ENCODE measurements at regions not wholly inside any gene's neighbourhood (a gene's known extent, or its start where the extent isn't known, plus 50 kb on each side); places are given as distances from the start of the nearest gene placed in this dataset.

- Histone ChIP-seq H3K36me3 (ENCODE audit: insufficient read depth, low read length) (no peaks in the 10 kb centered on the region), H3K4me3 (no peak overlapping the region), H3K27ac (no peak overlapping the region), H3K9me3 (ENCODE audit: low read depth, low read length) (no peaks in the 10 kb centered on the region), H3K9ac (ENCODE audit: insufficient read length) (no peak overlapping the region)
- TF ChIP-seq EZH2 (IDR thresholded peaks at IDR 0.05) (no peak), FOXP2 (optimal IDR thresholded peaks at IDR 0.05; ENCODE audit: control extremely low read depth, extremely low read length, insufficient read depth) (no peak), POLR2AphosphoS5 (IDR thresholded peaks at IDR 0.05; ENCODE audit: borderline replicate concordance, low read depth, low read length) (no peak)
- DNase-seq (ENCODE audit: low read depth, low spot score): no peak
Measured at GRCh38 chr1:177479600-177479999, 308.8 kb downstream of the BRINP2 start.

- Histone ChIP-seq H3K9ac (ENCODE audit: insufficient read length) (no peak overlapping the region), H3K27ac (no peak overlapping the region), H3K36me3 (ENCODE audit: insufficient read depth, low read length) (no peaks in the 10 kb centered on the region), H3K4me3 (no peak overlapping the region), H3K9me3 (ENCODE audit: low read depth, low read length) (no peaks in the 10 kb centered on the region)
- no peak for TF ChIP-seq POLR2AphosphoS5 (IDR thresholded peaks at IDR 0.05; ENCODE audit: borderline replicate concordance, low read depth, low read length)
- no peak for TF ChIP-seq EZH2 (IDR thresholded peaks at IDR 0.05)
- no peak for TF ChIP-seq FOXP2 (optimal IDR thresholded peaks at IDR 0.05; ENCODE audit: control extremely low read depth, extremely low read length, insufficient read depth)
- no peak for DNase-seq (ENCODE audit: low read depth, low spot score)
Measured at GRCh38 chr1:177476676-177477075, 305.9 kb downstream of the BRINP2 start.

GRCh38 chr1:177472567-177472966, 301.8 kb downstream of the BRINP2 start:
- H3K4me3 ChIP-seq: no peak overlapping the region
- no peak overlapping the region for H3K9ac ChIP-seq (ENCODE audit: insufficient read length)
- no peak for DNase-seq (ENCODE audit: low read depth, low spot score)
- no peaks in the 10 kb centered on the region for H3K9me3 ChIP-seq (ENCODE audit: low read depth, low read length)
- TF ChIP-seq POLR2AphosphoS5 (IDR thresholded peaks at IDR 0.05; ENCODE audit: borderline replicate concordance, low read depth, low read length) (no peak), FOXP2 (optimal IDR thresholded peaks at IDR 0.05; ENCODE audit: control extremely low read depth, extremely low read length, insufficient read depth) (no peak), EZH2 (IDR thresholded peaks at IDR 0.05) (no peak)
- H3K27ac ChIP-seq: no peak overlapping the region
- H3K36me3 ChIP-seq (ENCODE audit: insufficient read depth, low read length): no peaks in the 10 kb centered on the region

DNA sequence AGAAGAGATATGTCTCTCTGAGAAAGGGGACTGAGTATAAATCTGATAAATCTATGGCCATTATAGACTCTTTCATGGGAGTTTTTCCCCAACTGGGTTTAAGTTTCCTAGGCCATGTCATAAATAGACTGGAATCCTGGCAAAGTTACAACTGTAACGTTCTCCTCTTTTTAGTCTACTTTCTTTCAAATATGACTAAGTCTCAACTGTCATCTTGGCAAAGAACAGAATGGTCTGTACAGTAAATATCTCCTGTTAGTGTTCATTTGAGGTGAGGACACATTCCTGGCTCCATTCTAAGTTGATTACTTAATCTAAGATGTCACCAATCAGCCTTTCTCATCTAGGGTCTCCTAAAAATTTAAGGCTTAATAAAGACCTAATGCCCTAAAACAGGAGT, 300.5 kb downstream of the BRINP2 start:
- TF ChIP-seq EZH2 (IDR thresholded peaks at IDR 0.05): no peak
- no peak for TF ChIP-seq POLR2AphosphoS5 (IDR thresholded peaks at IDR 0.05; ENCODE audit: borderline replicate concordance, low read depth, low read length)
- no peak for TF ChIP-seq FOXP2 (optimal IDR thresholded peaks at IDR 0.05; ENCODE audit: control extremely low read depth, extremely low read length, insufficient read depth)
- Histone ChIP-seq H3K36me3 (ENCODE audit: insufficient read depth, low read length) (no peaks in the 10 kb centered on the region), H3K4me3 (no peak overlapping the region), H3K9me3 (ENCODE audit: low read depth, low read length) (no peaks in the 10 kb centered on the region), H3K27ac (no peak overlapping the region), H3K9ac (ENCODE audit: insufficient read length) (no peak overlapping the region)
- DNase-seq (ENCODE audit: low read depth, low spot score): no peak

- Histone ChIP-seq H3K36me3 (ENCODE audit: insufficient read depth, low read length) (no peaks in the 10 kb centered on the region), H3K4me3 (no peak overlapping the region), H3K9me3 (ENCODE audit: low read depth, low read length) (no peaks in the 10 kb centered on the region), H3K27ac (no peak overlapping the region), H3K9ac (ENCODE audit: insufficient read length) (no peak overlapping the region)
- no peak for DNase-seq (ENCODE audit: low read depth, low spot score)
- TF ChIP-seq FOXP2 (optimal IDR thresholded peaks at IDR 0.05; ENCODE audit: control extremely low read depth, extremely low read length, insufficient read depth): no peak
- TF ChIP-seq POLR2AphosphoS5 (IDR thresholded peaks at IDR 0.05; ENCODE audit: borderline replicate concordance, low read depth, low read length): no peak
- TF ChIP-seq EZH2 (IDR thresholded peaks at IDR 0.05): no peak
Measured at GRCh38 chr1:177469519-177469918, 298.8 kb downstream of the BRINP2 start.

DNA sequence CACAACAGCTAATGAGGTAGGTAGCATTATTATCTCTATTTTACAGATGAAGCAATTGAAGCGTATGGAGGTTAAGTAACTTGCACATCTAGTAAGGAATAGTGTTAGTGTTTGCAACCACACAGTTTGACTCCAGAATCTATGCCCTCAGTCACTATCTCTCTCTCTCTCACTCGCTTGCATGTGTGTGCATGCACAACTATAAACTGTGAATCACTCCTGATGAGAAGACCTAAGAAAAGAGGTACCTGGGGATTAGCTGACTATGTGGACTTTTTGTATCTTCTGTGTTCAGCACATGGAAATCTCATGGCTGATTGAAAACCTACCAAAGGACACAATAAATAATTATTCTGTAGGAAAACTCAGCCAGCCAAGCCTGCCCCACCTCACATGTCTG, 295.5 kb downstream of the BRINP2 start:
- no peak for TF ChIP-seq POLR2AphosphoS5 (IDR thresholded peaks at IDR 0.05; ENCODE audit: borderline replicate concordance, low read depth, low read length)
- TF ChIP-seq FOXP2 (optimal IDR thresholded peaks at IDR 0.05; ENCODE audit: control extremely low read depth, extremely low read length, insufficient read depth): no peak
- no peak for TF ChIP-seq EZH2 (IDR thresholded peaks at IDR 0.05)
- Histone ChIP-seq H3K36me3 (ENCODE audit: insufficient read depth, low read length) (no peaks in the 10 kb centered on the region), H3K27ac (no peak overlapping the region), H3K4me3 (no peak overlapping the region), H3K9me3 (ENCODE audit: low read depth, low read length) (no peaks in the 10 kb centered on the region), H3K9ac (ENCODE audit: insufficient read length) (no peak overlapping the region)
- no peak for DNase-seq (ENCODE audit: low read depth, low spot score)

GRCh38 chr1:177464686-177465085, 293.9 kb downstream of the BRINP2 start:
- DNase-seq (ENCODE audit: low read depth, low spot score): no peak
- TF ChIP-seq POLR2AphosphoS5 (IDR thresholded peaks at IDR 0.05; ENCODE audit: borderline replicate concordance, low read depth, low read length): no peak
- no peak for TF ChIP-seq EZH2 (IDR thresholded peaks at IDR 0.05)
- no peak for TF ChIP-seq FOXP2 (optimal IDR thresholded peaks at IDR 0.05; ENCODE audit: control extremely low read depth, extremely low read length, insufficient read depth)
- H3K9me3 ChIP-seq (ENCODE audit: low read depth, low read length): no peaks in the 10 kb centered on the region
- H3K36me3 ChIP-seq (ENCODE audit: insufficient read depth, low read length): no peaks in the 10 kb centered on the region
- no peak overlapping the region for H3K9ac ChIP-seq (ENCODE audit: insufficient read length)
- no peak overlapping the region for H3K27ac ChIP-seq
- no peak overlapping the region for H3K4me3 ChIP-seq

- TF ChIP-seq EZH2 (IDR thresholded peaks at IDR 0.05) (no peak), POLR2AphosphoS5 (IDR thresholded peaks at IDR 0.05; ENCODE audit: borderline replicate concordance, low read depth, low read length) (no peak), FOXP2 (optimal IDR thresholded peaks at IDR 0.05; ENCODE audit: control extremely low read depth, extremely low read length, insufficient read depth) (no peak)
- Histone ChIP-seq H3K9ac (ENCODE audit: insufficient read length) (no peak overlapping the region), H3K9me3 (ENCODE audit: low read depth, low read length) (no peaks in the 10 kb centered on the region), H3K36me3 (ENCODE audit: insufficient read depth, low read length) (no peaks in the 10 kb centered on the region), H3K4me3 (no peak overlapping the region), H3K27ac (no peak overlapping the region)
- no peak for DNase-seq (ENCODE audit: low read depth, low spot score)
Measured at GRCh38 chr1:177451191-177451590, 280.4 kb downstream of the BRINP2 start.

- Histone ChIP-seq H3K9ac (ENCODE audit: insufficient read length) (no peak overlapping the region), H3K9me3 (ENCODE audit: low read depth, low read length) (no peaks in the 10 kb centered on the region), H3K4me3 (no peak overlapping the region), H3K27ac (no peak overlapping the region), H3K36me3 (ENCODE audit: insufficient read depth, low read length) (no peaks in the 10 kb centered on the region)
- DNase-seq (ENCODE audit: low read depth, low spot score): no peak
- no peak for TF ChIP-seq POLR2AphosphoS5 (IDR thresholded peaks at IDR 0.05; ENCODE audit: borderline replicate concordance, low read depth, low read length)
- TF ChIP-seq FOXP2 (optimal IDR thresholded peaks at IDR 0.05; ENCODE audit: control extremely low read depth, extremely low read length, insufficient read depth): no peak
- TF ChIP-seq EZH2 (IDR thresholded peaks at IDR 0.05): no peak
Measured at GRCh38 chr1:177448652-177449357, 278.0 kb downstream of the BRINP2 start.

Measured in SK-N-MC (cell line).